HG03565 (cell line): ENCODE measurements at regions not wholly inside any gene's neighbourhood (a gene's known extent, or its start where the extent isn't known, plus 50 kb on each side); places are given as distances from the start of the nearest gene placed in this dataset.
"Not testable (repeated sequence)": the region's sequence is repeated elsewhere in the genome, so short reads cannot be mapped to it uniquely, and the experiment has no call there.

ENCODE experiments used
- ATAC-seq: cut with Tn5 transposase; IDR thresholded peaks from one replicate; pipeline ENCODE4 v1.9.1; 2021; ENCODE audit warnings: mild to moderate bottlenecking, moderate library complexity; ENCODE audit not compliant: unreplicated experiment

GRCh38 chr16:87200637-87201036 lies 116.6 kb downstream of the C16orf95 start:
- ATAC-seq: no peak

- ATAC-seq: no peak
Observed at GRCh38 chr16:87201052-87201451, 116.1 kb downstream of the C16orf95 start.

- ATAC-seq: no peak
Observed at GRCh38 chr16:87201790-87202189, 115.4 kb downstream of the C16orf95 start.

GRCh38 chr16:87202346-87202745 lies 114.8 kb downstream of the C16orf95 start:
- ATAC-seq: no peak

- no peak for ATAC-seq
Observed at GRCh38 chr16:87203060-87203656, 114.0 kb downstream of the C16orf95 start.

- no peak for ATAC-seq
Observed at GRCh38 chr16:87206646-87207451, 110.3 kb downstream of the C16orf95 start.

- ATAC-seq: no peak
Observed at GRCh38 chr16:87207509-87207908, 109.7 kb downstream of the C16orf95 start.

- no peak for ATAC-seq
Observed at GRCh38 chr16:87207965-87208364, 109.2 kb downstream of the C16orf95 start.

- ATAC-seq: not testable (repeated sequence)
Observed at GRCh38 chr16:87208968-87209367, 108.2 kb downstream of the C16orf95 start.

GRCh38 chr16:87209808-87210512 lies 107.2 kb downstream of the C16orf95 start:
- ATAC-seq: no peak

GRCh38 chr16:87210894-87211293 lies 106.3 kb downstream of the C16orf95 start:
- no peak for ATAC-seq

- no peak for ATAC-seq
Observed at GRCh38 chr16:87212026-87212425, 105.2 kb downstream of the C16orf95 start.

- ATAC-seq: no peak
Observed at GRCh38 chr16:87213536-87213935, 103.7 kb downstream of the C16orf95 start.

GRCh38 chr16:87216148-87216840 lies 100.9 kb downstream of the C16orf95 start:
- no peak for ATAC-seq

- no peak for ATAC-seq
Observed at GRCh38 chr16:87216841-87217275, 100.3 kb downstream of the C16orf95 start.

- ATAC-seq: not testable (repeated sequence)
Observed at GRCh38 chr16:87217802-87218201, 99.4 kb downstream of the C16orf95 start.

- no peak for ATAC-seq
Observed at GRCh38 chr16:87218281-87219055, 98.7 kb downstream of the C16orf95 start.

- no peak for ATAC-seq
Observed at GRCh38 chr16:87219287-87219909, 97.8 kb downstream of the C16orf95 start.

GRCh38 chr16:87221633-87222032 lies 95.6 kb downstream of the C16orf95 start:
- no peak for ATAC-seq

GRCh38 chr16:87222335-87222734 lies 94.9 kb downstream of the C16orf95 start:
- ATAC-seq: no peak
